RWPE2 (cell line): ENCODE measurements at regions not wholly inside any gene's neighbourhood (a gene's known extent, or its start where the extent isn't known, plus 50 kb on each side); places are given as distances from the start of the nearest gene placed in this dataset.

ENCODE experiments used
- ATAC-seq: fragments of 200-7000 bp; cut with Tn5 transposase; 3 replicates; pipeline ENCODE4 v1.9.1; 2021; ENCODE audit warnings: low read depth
- DNase-seq: peaks from one replicate; pipeline ENCODE4 v3.0.0-alpha.2; 2020; ENCODE audit warnings: low spot score
- H3K27ac ChIP-seq: fragments of 450-650 bp; 2 replicates; pipeline ENCODE4 v1.5.1; 2017; ENCODE audit warnings: mild to moderate bottlenecking; ENCODE audit not compliant: poor library complexity, severe bottlenecking
- H3K27me3 ChIP-seq: fragments of 250-450 bp; sonication (Bioruptor Pico); 2 replicates; pipeline ENCODE4 v1.5.1; 2021; ENCODE audit warnings: mild to moderate bottlenecking, moderate library complexity; ENCODE audit not compliant: insufficient read depth, poor library complexity, severe bottlenecking
- H3K36me3 ChIP-seq: fragments of 250-450 bp; sonication (Bioruptor Pico); 2 replicates; pipeline ENCODE4 v1.5.1; 2020; ENCODE audit warnings: low read depth, mild to moderate bottlenecking, moderate library complexity
- H3K4me1 ChIP-seq: fragments of 250-450 bp; sonication (Bioruptor Pico); 2 replicates; pipeline ENCODE4 v1.5.1; 2021; ENCODE audit warnings: mild to moderate bottlenecking, moderate library complexity; ENCODE audit not compliant: insufficient read depth, poor library complexity, severe bottlenecking
- H3K4me3 ChIP-seq: fragments of 250-450 bp; sonication (Bioruptor Pico); 2 replicates; pipeline ENCODE4 v1.5.1; 2021; ENCODE audit warnings: mild to moderate bottlenecking, moderate library complexity; ENCODE audit not compliant: severe bottlenecking
- H3K9me3 ChIP-seq: fragments of 250-450 bp; sonication (Bioruptor Pico); 2 replicates; pipeline ENCODE4 v1.5.1; 2021; ENCODE audit warnings: mild to moderate bottlenecking, moderate library complexity; ENCODE audit not compliant: severe bottlenecking
- CTCF ChIP-seq: fragments of 450-650 bp; IDR thresholded peaks from one replicate; pipeline ENCODE4 v1.5.1; 2017; ENCODE audit warnings: mild to moderate bottlenecking, moderate library complexity; ENCODE audit not compliant: poor library complexity, severe bottlenecking

- no peaks in the 10 kb centered on the region for H3K9me3 ChIP-seq
- TF ChIP-seq CTCF: no peak
- H3K27me3 ChIP-seq: no peaks in the 10 kb centered on the region
- DNase-seq (no peak), ATAC-seq (peak; percentile 82)
- no peaks in the 10 kb centered on the region for H3K36me3 ChIP-seq
- no peaks in the 10 kb centered on the region for H3K4me1 ChIP-seq
- H3K27ac ChIP-seq: no peak overlapping the region
- H3K4me3 ChIP-seq: no peak overlapping the region
Observed at GRCh38 chr20:39861381-39861780, 827.7 kb downstream of the MAFB start.

GRCh38 chr20:39857835-39858234 is 831.2 kb downstream of the MAFB start:
- no peak for TF ChIP-seq CTCF
- ATAC-seq: no peak
- Histone ChIP-seq H3K9me3 (no peaks in the 10 kb centered on the region), H3K4me1 (no peaks in the 10 kb centered on the region), H3K27me3 (no peaks in the 10 kb centered on the region), H3K27ac (no peak overlapping the region), H3K36me3 (no peaks in the 10 kb centered on the region), H3K4me3 (no peak overlapping the region)
- no peak for DNase-seq

GRCh38 chr20:39857187-39857586 is 831.8 kb downstream of the MAFB start:
- Histone ChIP-seq H3K4me3 (no peak overlapping the region), H3K36me3 (no peaks in the 10 kb centered on the region), H3K9me3 (no peaks in the 10 kb centered on the region), H3K27ac (no peak overlapping the region), H3K27me3 (no peaks in the 10 kb centered on the region), H3K4me1 (no peaks in the 10 kb centered on the region)
- DNase-seq: no peak
- TF ChIP-seq CTCF: no peak
- no peak for ATAC-seq

GRCh38 chr20:39855799-39856198 is 833.2 kb downstream of the MAFB start:
- ATAC-seq: no peak
- no peaks in the 10 kb centered on the region for H3K36me3 ChIP-seq
- no peak for TF ChIP-seq CTCF
- H3K4me1 ChIP-seq: no peaks in the 10 kb centered on the region
- H3K4me3 ChIP-seq: no peak overlapping the region
- no peak overlapping the region for H3K27ac ChIP-seq
- no peaks in the 10 kb centered on the region for H3K27me3 ChIP-seq
- no peak for DNase-seq
- no peaks in the 10 kb centered on the region for H3K9me3 ChIP-seq

- H3K9me3 ChIP-seq: no peaks in the 10 kb centered on the region
- ATAC-seq (peak; percentile 17; the same call in 1 of the 3 replicates), DNase-seq (no peak)
- no peak for TF ChIP-seq CTCF
- no peaks in the 10 kb centered on the region for H3K36me3 ChIP-seq
- H3K4me1 ChIP-seq: no peaks in the 10 kb centered on the region
- H3K27ac ChIP-seq: no peak overlapping the region
- H3K4me3 ChIP-seq: no peak overlapping the region
- no peaks in the 10 kb centered on the region for H3K27me3 ChIP-seq
Observed at GRCh38 chr20:39855056-39855455, 834.0 kb downstream of the MAFB start.
